Caco-2 (cell line): ENCODE measurements at regions not wholly inside any gene's neighbourhood (a gene's known extent, or its start where the extent isn't known, plus 50 kb on each side); places are given as distances from the start of the nearest gene placed in this dataset.

ENCODE experiments used
- BruUV-seq: library from RNA; stranded (reverse); fragments of 400-500 nt; replicated peaks from 2 replicates; lab custom pipeline; 2021; lab: Mats Ljungman, UMichigan
- CTCF ChIA-PET: fragments of 300-600 bp; sonication (Branson Sonifier 250); formaldehyde crosslinking; loops from one replicate; lab custom pipeline; 2022; ENCODE audit warnings: antibody characterized with exemption; lab: Charles Lee
- POLR2A ChIA-PET: fragments of 300-600 bp; sonication (Branson Sonifier 250); formaldehyde crosslinking; loops from one replicate; lab custom pipeline; 2022; ENCODE audit warnings: antibody characterized with exemption; lab: Charles Lee
- DNase-seq, 2 experiments: peaks; one replicate each; pipeline versions ENCODE4 v3.0.0 to v3.0.0-alpha.2; 2020 to 2022
- H3K27me3 ChIP-seq: replicated peaks from 2 replicates; pipeline ENCODE4 v1.6.0; 2011; ENCODE audit warnings: low read length; ENCODE audit not compliant: control insufficient read depth, insufficient read depth
- H3K36me3 ChIP-seq: 2 replicates; pipeline ENCODE4 v1.5.1; 2011; ENCODE audit warnings: low read length; ENCODE audit not compliant: control insufficient read depth, insufficient read depth
- H3K4me1 ChIP-seq: fragments of 250-450 bp; sonication (Bioruptor Pico); 2 replicates; pipeline ENCODE4 v1.5.1; 2020; ENCODE audit warnings: mild to moderate bottlenecking
- H3K4me3 ChIP-seq: 2 replicates; pipeline ENCODE4 v1.5.1; 2011; ENCODE audit warnings: low read depth, mild to moderate bottlenecking, control low read depth, low read length
- H3K9me3 ChIP-seq: fragments of 250-450 bp; sonication (Bioruptor Pico); 2 replicates; pipeline ENCODE4 v1.5.1; 2020; ENCODE audit warnings: mild to moderate bottlenecking, moderate library complexity
- H3K27ac Mint-ChIP-seq: one replicate; pipeline ENCODE4 v1.8.0; 2022; ENCODE audit warnings: mixed read lengths; ENCODE audit not compliant: unreplicated experiment
- H3K27me3 Mint-ChIP-seq: one replicate; pipeline ENCODE4 v1.8.0; 2022; ENCODE audit warnings: mixed read lengths; ENCODE audit not compliant: insufficient read depth, unreplicated experiment
- H3K36me3 Mint-ChIP-seq: one replicate; pipeline ENCODE4 v1.8.0; 2022; ENCODE audit warnings: mild to moderate bottlenecking, mixed read lengths; ENCODE audit not compliant: insufficient read depth, unreplicated experiment
- H3K4me1 Mint-ChIP-seq: one replicate; pipeline ENCODE4 v1.8.0; 2022; ENCODE audit warnings: low read depth, mixed read lengths; ENCODE audit not compliant: unreplicated experiment
- H3K4me3 Mint-ChIP-seq: one replicate; pipeline ENCODE4 v1.8.0; 2022; ENCODE audit warnings: mild to moderate bottlenecking, moderate library complexity, mixed read lengths; ENCODE audit not compliant: unreplicated experiment
- H3K9me3 Mint-ChIP-seq: one replicate; pipeline ENCODE4 v1.8.0; 2022; ENCODE audit warnings: mixed read lengths; ENCODE audit not compliant: unreplicated experiment
- CTCF ChIP-seq, 2 experiments: fragments of 200-600 bp in 1 of 2; IDR thresholded peaks; 1 replicate in 1 of 2; 2 replicates in 1 of 2; pipeline versions ENCODE4 v1.5.1 to v1.8.0; 2011 to 2022; ENCODE audit warnings: antibody characterized with exemption in 1 of 2, control low read depth in 1 of 2, inconsistent platforms in 1 of 2, low read depth in 1 of 2, low read length in 1 of 2, mild to moderate bottlenecking in 1 of 2, moderate library complexity in 1 of 2; ENCODE audit not compliant: insufficient read depth in 1 of 2, severe bottlenecking in 1 of 2, unreplicated experiment in 1 of 2
- intact Hi-C: fragments of 100-400 bp; cut with micrococcal nuclease; formaldehyde crosslinking; loops from one replicate; pipeline ENCODE4 v1.10.0; 2022; ENCODE audit not compliant: unreplicated experiment

- POLR2A ChIA-PET = no interaction called here
- Mint-ChIP-seq H3K4me3 (no peak overlapping the region), H3K27ac (peak overlapping the region; percentile 6), H3K4me1 (peaks cover 11% of the 10 kb centered on the region), H3K9me3 (no peaks in the 10 kb centered on the region), H3K36me3 (no peaks in the 10 kb centered on the region), H3K27me3 (no peaks in the 10 kb centered on the region)
- H3K27me3 ChIP-seq = no peaks in the 10 kb centered on the region
- H3K4me3 ChIP-seq = no peak overlapping the region
- no peaks in the 10 kb centered on the region for H3K9me3 ChIP-seq
- peaks cover 15% of the 10 kb centered on the region; the same call in 1 of the 2 replicates for H3K4me1 ChIP-seq
- BruUV-seq = no TSS peak
- no peaks in the 10 kb centered on the region for H3K36me3 ChIP-seq
- CTCF ChIA-PET = no interaction called here
- DNase-seq = peak in 1 of 2 experiments; percentile 22
- intact Hi-C loops = no loop called here
- TF ChIP-seq CTCF (IDR thresholded peaks at IDR 0.05; ENCODE audit: insufficient read depth in 1 of 2, low read depth in 1 of 2, low read length in 1 of 2, severe bottlenecking in 1 of 2, unreplicated experiment in 1 of 2) = no peak
Measured at GRCh38 chr5:135245521-135246499, 153.2 kb downstream of the MACROH2A1 start.

GRCh38 chr5:135244620-135245021, 154.4 kb downstream of the MACROH2A1 start:
- ChIA-PET CTCF (interaction anchor here (0.6 kb wide), 1 partner anchor 56 kb away, joined by 3 read pairs; no protein-coding TSS in a partner anchor), POLR2A (no interaction called here)
- no TSS peak for BruUV-seq
- no peak for TF ChIP-seq CTCF (IDR thresholded peaks at IDR 0.05; ENCODE audit: insufficient read depth in 1 of 2, low read depth in 1 of 2, low read length in 1 of 2, severe bottlenecking in 1 of 2, unreplicated experiment in 1 of 2)
- Mint-ChIP-seq H3K27me3 (no peaks in the 10 kb centered on the region), H3K4me1 (peaks cover 11% of the 10 kb centered on the region), H3K9me3 (no peaks in the 10 kb centered on the region), H3K4me3 (no peak overlapping the region), H3K27ac (no peak overlapping the region), H3K36me3 (no peaks in the 10 kb centered on the region)
- Histone ChIP-seq H3K27me3 (no peaks in the 10 kb centered on the region), H3K4me3 (no peak overlapping the region), H3K9me3 (no peaks in the 10 kb centered on the region), H3K36me3 (no peaks in the 10 kb centered on the region), H3K4me1 (peaks cover 15% of the 10 kb centered on the region; the same call in 1 of the 2 replicates)
- intact Hi-C loops = no loop called here
- DNase-seq = peak in 1 of 2 experiments; percentile 12

GRCh38 chr5:135243556-135244285, 155.3 kb downstream of the MACROH2A1 start:
- DNase-seq = peak in 1 of 2 experiments; percentile 14
- POLR2A ChIA-PET = no interaction called here
- CTCF ChIA-PET = interaction anchor here (0.6 to 1.2 kb wide), 2 partner anchors 10 to 55 kb away, joined by 3 to 4 read pairs; no protein-coding TSS in a partner anchor
- H3K4me3 Mint-ChIP-seq = no peak overlapping the region
- no peaks in the 10 kb centered on the region for H3K9me3 Mint-ChIP-seq
- Histone ChIP-seq H3K27me3 (no peaks in the 10 kb centered on the region), H3K4me3 (no peak overlapping the region), H3K9me3 (no peaks in the 10 kb centered on the region), H3K36me3 (no peaks in the 10 kb centered on the region), H3K4me1 (peaks cover 15% of the 10 kb centered on the region; the same call in 1 of the 2 replicates)
- TF ChIP-seq CTCF (IDR thresholded peaks at IDR 0.05; ENCODE audit: insufficient read depth in 1 of 2, low read depth in 1 of 2, low read length in 1 of 2, severe bottlenecking in 1 of 2, unreplicated experiment in 1 of 2) = no peak
- intact Hi-C loops = no loop called here
- no peaks in the 10 kb centered on the region for H3K36me3 Mint-ChIP-seq
- H3K4me1 Mint-ChIP-seq = peaks cover 11% of the 10 kb centered on the region
- H3K27ac Mint-ChIP-seq = no peak overlapping the region
- H3K27me3 Mint-ChIP-seq = no peaks in the 10 kb centered on the region
- no TSS peak for BruUV-seq
